ENCODE measurements at regions not wholly inside any gene's neighbourhood (a gene's known extent, or its start where the extent isn't known, plus 50 kb on each side); places are given as distances from the start of the nearest gene placed in this dataset.

DNA sequence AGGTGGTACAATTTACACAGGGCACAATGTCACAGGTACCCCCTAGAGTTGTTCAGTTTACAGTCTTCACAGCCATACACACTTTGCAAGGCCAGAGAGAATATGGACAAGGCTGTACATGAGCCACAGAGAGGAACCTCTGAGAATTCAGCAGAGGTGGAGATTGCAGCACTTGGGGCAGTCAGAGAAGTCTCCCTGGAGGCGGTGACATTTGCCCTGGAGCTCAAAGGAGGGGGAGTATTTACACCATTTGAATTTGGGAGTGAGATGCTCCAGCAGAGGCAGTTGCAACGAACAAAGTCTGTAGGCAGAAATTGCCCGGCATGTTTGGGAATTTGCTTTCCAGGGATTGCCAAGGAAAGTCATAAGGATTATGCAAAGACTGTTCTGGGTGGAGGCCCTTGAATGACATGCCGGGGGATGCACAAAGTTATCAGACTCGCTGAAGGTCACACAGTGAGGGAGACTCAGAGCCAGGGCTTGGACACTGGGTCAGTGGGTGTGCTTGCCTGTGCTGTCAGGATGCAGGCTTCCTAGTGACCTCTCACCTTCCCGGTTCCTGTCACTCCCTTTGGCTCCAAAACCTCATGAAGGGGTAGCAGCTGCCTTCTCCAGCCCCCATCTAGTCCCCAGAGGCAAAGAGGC is 160.7 kb upstream of the PCBD1 start:
- DNase-seq, result peak; percentile 59 to 82

- no peak for DNase-seq
These were observed 161.6 kb upstream of the PCBD1 start for GRCh38 chr10:71049994-71050393.

DNA sequence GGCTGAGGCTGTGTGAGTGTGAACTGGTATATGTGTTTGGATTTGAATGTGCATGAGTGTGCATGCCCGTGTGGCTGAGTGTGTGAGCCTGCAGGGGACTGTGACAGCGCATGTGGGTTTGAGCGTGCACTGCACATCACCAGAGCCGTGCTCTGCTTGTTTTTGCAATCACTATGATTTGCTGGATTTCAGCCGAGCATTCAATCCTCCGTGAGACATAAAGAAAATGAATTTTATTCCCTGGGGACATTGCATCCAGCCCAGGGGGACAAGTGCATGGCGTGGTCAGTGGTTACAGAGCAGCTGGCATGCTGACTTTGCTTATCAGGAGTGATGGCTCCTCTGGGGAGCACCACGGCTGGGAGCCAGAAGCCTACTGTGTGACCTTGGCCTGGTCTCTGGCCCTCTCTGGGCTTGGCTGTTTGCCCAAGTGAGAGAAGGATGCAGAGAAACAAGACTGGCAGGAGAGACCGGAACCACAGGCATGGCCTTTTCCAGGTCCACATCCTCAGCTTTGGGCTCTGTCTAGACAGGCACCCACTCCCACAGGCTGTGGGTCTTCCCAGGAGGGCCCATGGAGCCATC is 160.2 kb upstream of the UNC5B start:
- DNase-seq, result no peak

DNA sequence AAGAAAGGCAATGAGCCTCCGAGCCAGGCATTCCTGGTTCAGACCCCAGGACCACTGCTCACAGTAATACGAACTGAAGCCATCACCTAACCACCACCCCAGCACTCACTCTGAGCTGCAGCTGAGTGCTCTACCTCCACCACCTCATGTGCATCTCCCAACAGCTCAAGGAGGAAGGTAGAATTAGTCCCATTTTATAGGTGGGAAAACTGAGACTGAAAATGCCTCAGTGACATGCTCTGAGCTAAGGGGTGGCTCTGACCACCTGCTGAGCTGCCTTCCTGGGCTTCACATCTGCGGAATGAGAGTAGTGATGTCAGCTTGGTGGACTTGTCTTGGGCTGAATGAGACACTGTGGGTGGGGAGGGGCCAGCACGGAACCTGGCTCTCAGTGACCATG is 159.7 kb upstream of the UNC5B start:
- no peak for DNase-seq

DNA sequence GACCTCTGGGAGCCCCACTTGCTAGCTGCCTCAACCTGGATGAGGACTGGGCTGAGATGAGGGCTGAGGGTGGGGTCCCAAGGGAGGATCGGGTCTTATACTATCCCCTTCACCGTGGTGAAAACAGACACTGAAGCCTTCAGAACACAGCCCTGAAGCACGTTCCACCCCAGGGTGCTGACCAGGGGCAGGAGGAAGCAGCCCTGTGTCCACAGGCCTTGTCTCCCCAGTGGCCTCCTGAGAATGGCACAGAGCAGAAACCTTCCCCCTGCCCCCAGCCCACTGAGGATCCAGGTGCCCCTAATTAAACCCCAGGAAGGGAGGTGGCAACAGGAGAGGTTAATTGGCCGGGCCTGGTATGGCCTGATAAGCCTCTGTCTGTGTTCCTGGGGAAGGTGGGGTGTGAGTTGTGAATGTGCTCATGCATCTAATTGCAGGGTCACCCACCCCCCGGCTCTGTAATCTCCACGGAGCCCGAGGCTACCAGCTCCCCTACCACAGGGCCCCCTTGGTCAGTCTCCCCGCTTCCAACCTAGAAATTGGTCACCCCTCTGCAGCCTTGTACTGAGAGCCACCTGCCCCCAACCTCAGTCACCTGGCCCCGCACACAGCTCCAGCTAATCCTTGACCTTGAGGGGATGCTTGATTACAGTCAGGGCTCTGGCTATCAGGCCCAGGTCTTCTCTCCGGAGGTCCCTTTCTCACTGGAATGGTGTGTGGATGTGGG is 159.0 kb upstream of the UNC5B start:
- no peak for DNase-seq

DNA sequence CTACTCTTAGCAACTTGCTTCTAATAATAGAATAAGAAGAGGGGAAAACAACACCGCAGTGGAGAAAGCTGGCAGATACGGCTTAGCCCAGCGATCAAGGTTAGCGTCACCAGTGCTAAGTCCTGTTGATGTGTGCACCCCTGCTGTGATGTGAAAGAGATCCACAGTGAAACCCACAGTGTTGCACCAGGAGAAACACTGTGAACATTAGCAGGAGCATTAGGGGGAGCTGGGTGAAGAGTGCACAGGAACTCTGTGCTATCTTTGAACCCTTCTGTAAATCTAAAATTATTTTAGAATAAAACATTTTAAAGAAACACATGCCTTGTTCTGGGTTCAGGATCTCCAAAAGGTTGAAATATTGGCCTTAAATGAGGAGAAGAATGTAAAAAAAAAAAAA is 154.1 kb upstream of the UNC5B start:
- DNase-seq, result no peak

DNA sequence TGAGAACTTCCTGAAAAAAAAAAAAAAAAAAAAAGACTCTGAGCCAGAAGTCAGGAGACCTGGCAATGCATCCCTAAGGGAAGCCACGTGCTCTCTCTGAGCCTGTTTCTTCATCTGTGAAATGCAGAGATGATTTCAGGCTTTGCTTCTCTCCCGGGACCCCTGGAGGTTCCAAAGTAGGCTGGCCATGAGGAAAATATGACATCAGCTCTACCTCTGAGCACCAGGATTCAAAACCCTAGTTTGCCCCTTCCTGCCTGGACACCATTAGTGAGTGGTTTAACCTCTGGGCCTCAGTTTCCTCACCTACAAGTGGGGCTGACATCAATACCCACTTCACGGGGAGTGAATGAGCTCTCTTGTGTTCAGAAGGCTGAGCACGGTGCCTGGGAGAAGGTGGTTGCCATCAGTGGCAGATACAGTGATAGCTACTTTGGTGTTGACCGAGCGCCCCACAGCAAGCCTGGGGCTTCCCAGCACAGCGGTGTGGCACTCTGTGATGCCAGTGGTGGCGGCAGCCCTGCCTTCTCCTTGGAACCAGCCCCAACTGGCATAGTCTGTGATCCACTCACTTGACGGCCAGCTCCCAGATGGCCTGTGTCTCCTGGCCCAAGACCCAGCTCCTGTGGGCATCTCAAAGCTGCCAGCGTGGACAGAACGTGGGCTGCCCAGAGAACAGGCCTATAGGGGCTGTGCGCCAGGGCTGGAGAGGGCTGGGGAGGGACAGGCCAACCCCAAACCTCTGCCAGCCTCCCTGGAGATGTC is 153.1 kb upstream of the UNC5B start:
- DNase-seq, result no peak

DNA sequence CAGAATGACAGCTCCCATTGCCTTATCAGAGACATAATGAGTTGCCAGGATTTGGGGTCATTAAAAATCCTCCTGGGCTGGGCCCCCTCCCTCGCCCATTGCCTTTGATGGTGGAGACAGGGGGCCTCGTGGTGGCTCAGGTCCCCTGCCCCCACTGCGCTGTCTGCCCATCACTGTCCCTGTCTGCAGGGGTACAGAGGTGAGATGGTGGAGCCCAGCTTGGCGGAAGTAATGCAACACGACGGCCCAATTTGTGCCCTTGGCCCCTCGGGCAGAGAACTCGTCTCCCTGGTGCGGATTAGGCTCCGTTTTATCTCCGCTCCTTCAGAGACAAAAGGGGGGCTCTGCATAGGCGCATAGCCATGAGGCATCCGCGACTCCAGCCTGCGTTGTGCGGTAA is 152.4 kb upstream of the UNC5B start:
- DNase-seq, result no peak

GRCh38 chr10:71060476-71061426 is 151.6 kb upstream of the UNC5B start:
- DNase-seq, result no peak

GRCh38 chr10:71061472-71061871 is 150.9 kb upstream of the UNC5B start:
- DNase-seq, result no peak

- DNase-seq, result no peak
These were observed 150.2 kb upstream of the UNC5B start for GRCh38 chr10:71062156-71062555.

GRCh38 chr10:71063401-71063800 is 149.0 kb upstream of the UNC5B start:
- no peak for DNase-seq

GRCh38 chr10:71064413-71065118 is 147.8 kb upstream of the UNC5B start:
- DNase-seq, result peak; percentile 17 to 29

DNA sequence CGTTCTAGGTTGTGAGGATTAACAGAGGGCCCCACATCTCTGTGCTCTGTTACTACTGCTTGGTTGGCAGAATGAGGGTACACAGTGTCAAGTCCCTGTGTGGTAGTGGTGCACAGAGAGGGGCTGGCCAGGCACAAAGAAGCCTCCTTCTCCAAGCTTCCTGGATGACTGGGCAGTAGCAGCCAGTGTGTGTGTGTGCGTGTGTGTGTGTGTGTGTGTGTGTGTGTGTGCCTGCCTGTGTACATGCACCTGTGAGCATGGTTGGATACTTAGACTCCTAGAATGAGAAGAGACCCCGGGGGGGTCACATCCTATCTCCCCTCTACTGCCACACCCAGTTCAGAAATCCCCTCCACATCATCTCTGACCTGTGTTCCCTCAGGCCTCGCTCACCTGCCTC is 146.7 kb upstream of the UNC5B start:
- no peak for DNase-seq

DNA sequence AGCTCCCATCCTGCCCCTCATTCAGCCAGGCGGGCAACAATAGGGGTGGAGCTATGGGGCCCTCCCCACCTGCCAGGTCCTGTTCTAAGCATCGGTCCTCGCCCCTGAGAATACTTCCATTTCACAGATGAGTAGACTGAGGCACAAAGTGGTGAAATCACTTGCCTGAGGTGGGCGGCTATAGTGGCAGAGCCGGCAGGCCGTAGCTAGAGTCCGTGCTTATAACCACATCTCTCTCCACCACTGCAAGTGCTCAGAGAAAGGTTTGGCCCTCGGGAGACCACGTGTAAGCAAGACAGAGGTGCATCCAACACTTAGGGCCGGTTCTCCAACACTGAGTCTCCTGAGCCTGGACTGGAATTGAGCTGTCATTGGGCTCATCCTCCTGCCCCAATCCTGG is 145.8 kb upstream of the UNC5B start:
- no peak for DNase-seq

DNA sequence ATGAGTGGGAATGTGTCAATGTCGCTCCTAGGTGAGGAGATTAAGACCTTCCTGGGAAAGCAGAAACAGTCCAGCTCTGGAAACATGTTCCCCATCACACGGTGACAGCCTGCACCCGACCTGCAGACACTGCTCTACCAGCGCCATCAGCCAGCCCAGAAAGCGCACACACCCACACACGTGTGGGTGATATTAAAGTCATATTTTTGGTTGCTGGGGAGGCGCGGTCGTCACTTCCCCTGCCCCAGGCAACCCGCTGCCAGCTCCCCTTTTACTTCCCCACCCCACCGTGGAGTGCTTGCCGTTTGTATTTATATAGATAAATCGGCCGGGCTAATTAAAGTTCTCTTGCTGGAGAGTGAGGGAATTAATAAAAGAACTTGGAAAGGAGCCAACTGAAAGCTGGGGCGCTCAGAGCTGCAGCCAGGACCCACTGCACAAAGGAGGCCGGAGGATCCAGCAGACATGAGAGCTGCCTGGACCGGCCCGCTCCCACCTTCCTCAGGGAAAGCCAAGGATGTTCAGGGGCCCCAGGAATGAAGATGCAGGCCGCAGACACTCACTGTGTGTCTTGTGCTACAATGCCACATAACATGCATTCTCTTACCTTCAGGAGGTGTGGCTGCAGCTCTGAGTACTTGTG is 145.2 kb upstream of the UNC5B start:
- peak; percentile 62 to 84 for DNase-seq

DNA sequence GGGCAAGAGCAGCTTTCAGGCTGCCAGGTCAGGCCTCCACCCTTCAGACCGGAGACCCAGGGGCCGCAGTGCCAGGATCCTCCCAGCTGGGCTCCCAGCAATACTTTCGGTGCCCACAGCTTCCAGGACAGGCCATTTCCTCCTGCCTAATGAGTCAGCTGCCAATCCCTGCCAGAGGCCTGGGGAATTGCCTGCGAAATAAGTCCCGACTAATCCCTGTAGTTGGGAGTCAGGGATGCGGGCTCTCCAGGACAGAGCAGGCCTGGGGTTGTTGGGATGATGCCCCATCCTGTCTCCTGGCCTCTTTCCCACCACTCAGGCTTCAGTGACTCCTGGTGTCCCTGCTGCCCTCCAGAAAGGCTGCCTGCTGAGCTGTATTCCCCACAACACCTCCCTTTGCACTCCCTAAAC is 143.5 kb upstream of the UNC5B start:
- no peak for DNase-seq

GRCh38 chr10:71069909-71070666 is 142.3 kb upstream of the UNC5B start:
- DNase-seq, result no peak

DNA sequence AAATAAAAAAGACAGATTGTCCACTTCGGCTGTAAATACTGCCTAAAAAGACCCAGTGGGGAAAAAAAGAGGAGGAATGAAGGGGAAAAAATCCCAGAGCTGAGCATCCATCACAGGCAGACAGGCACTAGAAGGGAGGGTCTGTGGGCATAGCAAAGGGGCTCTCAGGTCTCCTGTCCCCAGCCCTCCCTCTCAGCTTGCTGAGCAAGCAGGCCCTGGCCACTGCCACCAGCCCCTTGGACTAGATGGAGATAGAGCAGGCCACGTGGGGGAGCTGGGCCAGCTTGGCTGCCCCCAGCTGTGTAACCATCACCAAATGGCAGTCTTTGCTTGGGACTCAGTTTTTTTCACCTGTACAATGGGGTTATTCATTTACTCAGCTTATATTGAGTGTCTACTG is 141.6 kb upstream of the UNC5B start:
- DNase-seq, result no peak

GRCh38 chr10:71072131-71072822 is 140.1 kb upstream of the UNC5B start:
- no peak for DNase-seq

Measured in inflammatory macrophage (primary cell).